H9 (cell line): ENCODE measurements at regions not wholly inside any gene's neighbourhood (a gene's known extent, or its start where the extent isn't known, plus 50 kb on each side); places are given as distances from the start of the nearest gene placed in this dataset.

Experiments
- DNase-seq: peaks from one replicate; pipeline ENCODE4 v3.0.0-alpha.2; 2017
- H2AFZ ChIP-seq: one replicate; pipeline ENCODE4 v1.6.1; 2013; ENCODE audit warnings: mild to moderate bottlenecking, low read length, control low read depth, moderate library complexity
- H2AK5ac ChIP-seq: 2 replicates; pipeline ENCODE4 v1.6.1; 2013; ENCODE audit warnings: low read length, control low read depth, mixed read lengths; ENCODE audit not compliant: insufficient read length
- H2BK120ac ChIP-seq: one replicate; pipeline ENCODE4 v1.6.1; 2013; ENCODE audit warnings: low read depth, mild to moderate bottlenecking, low read length, control low read depth, inconsistent platforms; ENCODE audit not compliant: poor library complexity, severe bottlenecking
- H2BK12ac ChIP-seq: 2 replicates; pipeline ENCODE4 v1.6.1; 2013; ENCODE audit warnings: low read length, control low read depth, mixed read lengths, low read depth; ENCODE audit not compliant: insufficient read length
- H2BK15ac ChIP-seq: 2 replicates; pipeline ENCODE4 v1.6.1; 2013; ENCODE audit warnings: low read depth, low read length, control low read depth
- H2BK20ac ChIP-seq: one replicate; pipeline ENCODE4 v1.6.1; 2013; ENCODE audit warnings: low read depth, mild to moderate bottlenecking, low read length, control low read depth, inconsistent platforms; ENCODE audit not compliant: poor library complexity, severe bottlenecking
- H2BK5ac ChIP-seq: 2 replicates; pipeline ENCODE4 v1.6.1; 2013; ENCODE audit warnings: low read length, control low read depth, mixed read lengths; ENCODE audit not compliant: insufficient read length
- H3K14ac ChIP-seq: 2 replicates; pipeline ENCODE4 v1.6.1; 2013; ENCODE audit warnings: low read length, control low read depth; ENCODE audit not compliant: insufficient read depth
- H3K18ac ChIP-seq: 2 replicates; pipeline ENCODE4 v1.6.1; 2013; ENCODE audit warnings: low read depth, mild to moderate bottlenecking, mixed read lengths, low read length, control low read depth; ENCODE audit not compliant: insufficient read length
- H3K23ac ChIP-seq: 2 replicates; pipeline ENCODE4 v1.6.1; 2013; ENCODE audit warnings: low read length, control low read depth, mixed read lengths, low read depth; ENCODE audit not compliant: insufficient read length
- H3K23me2 ChIP-seq: 2 replicates; pipeline ENCODE4 v1.6.1; 2013; ENCODE audit warnings: low read depth, mild to moderate bottlenecking, mixed read lengths, low read length, control low read depth; ENCODE audit not compliant: insufficient read length, poor library complexity, severe bottlenecking
- H3K27ac ChIP-seq: 2 replicates; pipeline ENCODE4 v1.5.1; 2013; ENCODE audit warnings: low read length, control low read depth, mixed read lengths, low read depth; ENCODE audit not compliant: insufficient read length
- H3K27me3 ChIP-seq: 2 replicates; pipeline ENCODE4 v1.6.1; 2013; ENCODE audit warnings: low read length, control low read depth, inconsistent platforms; ENCODE audit not compliant: insufficient read depth
- H3K4ac ChIP-seq: 2 replicates; pipeline ENCODE4 v1.6.1; 2013; ENCODE audit warnings: low read depth, mild to moderate bottlenecking, control low read depth, inconsistent platforms, low read length, moderate library complexity
- H3K4me1 ChIP-seq: 2 replicates; pipeline ENCODE4 v1.6.1; 2013; ENCODE audit warnings: low read length, control low read depth, inconsistent platforms; ENCODE audit not compliant: insufficient read depth
- H3K4me2 ChIP-seq: 2 replicates; pipeline ENCODE4 v1.6.1; 2013; ENCODE audit warnings: low read length, control low read depth, mixed read lengths; ENCODE audit not compliant: insufficient read length, insufficient read depth
- H3K56ac ChIP-seq: 2 replicates; pipeline ENCODE4 v1.6.1; 2013; ENCODE audit warnings: low read depth, mild to moderate bottlenecking, mixed read lengths, low read length, control low read depth; ENCODE audit not compliant: insufficient read length
- H3K79me1 ChIP-seq: 2 replicates; pipeline ENCODE4 v1.6.1; 2013; ENCODE audit warnings: low read depth, mild to moderate bottlenecking, moderate library complexity, low read length, control low read depth, inconsistent platforms; ENCODE audit not compliant: insufficient read depth, poor library complexity, severe bottlenecking
- H3K79me2 ChIP-seq: 2 replicates; pipeline ENCODE4 v1.6.1; 2013; ENCODE audit warnings: low read length, control low read depth, inconsistent platforms; ENCODE audit not compliant: insufficient read depth
- H3K9ac ChIP-seq: 2 replicates; pipeline ENCODE4 v1.6.1; 2013; ENCODE audit warnings: low read length, control low read depth, mixed read lengths; ENCODE audit not compliant: insufficient read length; ENCODE audit errors: extremely low read depth
- H3K9me3 ChIP-seq: one replicate; pipeline ENCODE4 v1.6.1; 2013; ENCODE audit warnings: low read depth, low read length, inconsistent platforms; ENCODE audit not compliant: control insufficient read depth
- H3T11ph ChIP-seq: one replicate; pipeline ENCODE4 v1.6.1; 2013; ENCODE audit warnings: mild to moderate bottlenecking, low read length, control low read depth, inconsistent platforms
- H4K20me1 ChIP-seq: one replicate; pipeline ENCODE4 v1.6.1; 2013; ENCODE audit not compliant: control insufficient read depth, insufficient read length, insufficient read depth
- H4K5ac ChIP-seq: 2 replicates; pipeline ENCODE4 v1.6.1; 2013; ENCODE audit warnings: low read depth, mild to moderate bottlenecking, mixed read lengths, low read length, control low read depth; ENCODE audit not compliant: insufficient read length
- H4K8ac ChIP-seq: replicated peaks from 2 replicates; pipeline ENCODE4 v1.6.1; 2013; ENCODE audit warnings: low read length, control low read depth, mixed read lengths, low read depth; ENCODE audit not compliant: insufficient read length
- H4K91ac ChIP-seq: 2 replicates; pipeline ENCODE4 v1.6.1; 2013; ENCODE audit warnings: low read depth, mild to moderate bottlenecking, moderate library complexity, mixed read lengths, low read length, control low read depth; ENCODE audit not compliant: insufficient read length
- H3K27ac Mint-ChIP-seq, 3 experiments: 2 replicates in 2 of 3; 3 replicates in 1 of 3; pipeline ENCODE4 v1.8.0; 2020 to 2021; ENCODE audit warnings: mixed read lengths in 3 of 3, mild to moderate bottlenecking in 1 of 3, moderate library complexity in 1 of 3
- H3K27me3 Mint-ChIP-seq: 2 replicates; pipeline ENCODE4 v1.8.0; 2021; ENCODE audit warnings: low read depth, mild to moderate bottlenecking, moderate library complexity, mixed read lengths
- H3K36me3 Mint-ChIP-seq, 3 experiments: 2 replicates in 2 of 3; 3 replicates in 1 of 3; pipeline ENCODE4 v1.8.0; 2020 to 2021; ENCODE audit warnings: low read depth in 3 of 3, mixed read lengths in 3 of 3; ENCODE audit not compliant: insufficient read depth in 1 of 3
- H3K4me1 Mint-ChIP-seq, 2 experiments: 2 replicates each; pipeline ENCODE4 v1.8.0; 2020; ENCODE audit warnings: mixed read lengths in 2 of 2
- H3K4me3 Mint-ChIP-seq, 2 experiments: 2 replicates in 1 of 2; 3 replicates in 1 of 2; pipeline ENCODE4 v1.8.0; 2020 to 2021; ENCODE audit warnings: mild to moderate bottlenecking in 2 of 2, mixed read lengths in 2 of 2, moderate library complexity in 1 of 2
- H3K9me3 Mint-ChIP-seq, 2 experiments: 2 replicates in 1 of 2; 3 replicates in 1 of 2; pipeline ENCODE4 v1.8.0; 2020; ENCODE audit warnings: mild to moderate bottlenecking in 2 of 2, mixed read lengths in 2 of 2, moderate library complexity in 1 of 2
- WGBS: extraction: QIAGEN DNeasy Blood & Tissue Kit; methylation state at CpG from one replicate; pipeline ENCODE4 v1.1.7; 2013; ENCODE audit warnings: missing lambda C conversion rate, low lambda C conversion rate, mixed read lengths; ENCODE audit not compliant: insufficient read length; ENCODE audit errors: extremely low coverage; 5-methylcytosine and 5-hydroxymethylcytosine counted together
- TF ChIP-seq, protein P1 (sequence below): fragments of 200-600 bp; sonication (generic); conservative IDR thresholded peaks from 3 replicates; pipeline ENCODE4 v1.8.0; 2021; ENCODE audit warnings: antibody characterized with exemption, mild to moderate bottlenecking

DNA sequence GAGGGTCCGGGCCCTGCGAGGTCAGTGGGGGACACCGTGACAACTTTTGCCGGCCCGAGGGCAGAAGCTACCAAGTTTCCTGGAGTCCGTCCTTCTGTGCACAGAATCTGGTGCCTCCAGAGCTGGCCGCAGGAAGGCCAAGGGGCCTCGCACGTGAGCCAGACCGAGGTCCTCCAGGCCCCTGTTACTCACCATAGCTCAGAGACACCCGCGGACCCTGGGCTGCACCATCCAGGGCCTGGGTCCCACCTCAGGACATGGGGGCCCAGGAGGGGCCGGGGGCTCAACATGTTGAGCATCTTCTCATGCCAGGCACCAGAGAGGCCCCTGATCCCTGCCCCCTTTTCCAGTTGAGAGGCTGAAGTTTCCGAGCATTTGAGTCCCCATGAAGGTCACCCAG is 87.9 kb downstream of the HMX1 start:
- H3K23me2 ChIP-seq: no peaks in the 10 kb centered on the region
- H4K91ac ChIP-seq: no peak overlapping the region
- H3K27ac ChIP-seq: no peak overlapping the region
- DNase-seq: no peak
- no peaks in the 10 kb centered on the region for H4K20me1 ChIP-seq
- H3K14ac ChIP-seq: no peak overlapping the region
- no peaks in the 10 kb centered on the region for H3K36me3 Mint-ChIP-seq
- no peaks in the 10 kb centered on the region for H3K9me3 Mint-ChIP-seq
- TF ChIP-seq, protein P1, sequence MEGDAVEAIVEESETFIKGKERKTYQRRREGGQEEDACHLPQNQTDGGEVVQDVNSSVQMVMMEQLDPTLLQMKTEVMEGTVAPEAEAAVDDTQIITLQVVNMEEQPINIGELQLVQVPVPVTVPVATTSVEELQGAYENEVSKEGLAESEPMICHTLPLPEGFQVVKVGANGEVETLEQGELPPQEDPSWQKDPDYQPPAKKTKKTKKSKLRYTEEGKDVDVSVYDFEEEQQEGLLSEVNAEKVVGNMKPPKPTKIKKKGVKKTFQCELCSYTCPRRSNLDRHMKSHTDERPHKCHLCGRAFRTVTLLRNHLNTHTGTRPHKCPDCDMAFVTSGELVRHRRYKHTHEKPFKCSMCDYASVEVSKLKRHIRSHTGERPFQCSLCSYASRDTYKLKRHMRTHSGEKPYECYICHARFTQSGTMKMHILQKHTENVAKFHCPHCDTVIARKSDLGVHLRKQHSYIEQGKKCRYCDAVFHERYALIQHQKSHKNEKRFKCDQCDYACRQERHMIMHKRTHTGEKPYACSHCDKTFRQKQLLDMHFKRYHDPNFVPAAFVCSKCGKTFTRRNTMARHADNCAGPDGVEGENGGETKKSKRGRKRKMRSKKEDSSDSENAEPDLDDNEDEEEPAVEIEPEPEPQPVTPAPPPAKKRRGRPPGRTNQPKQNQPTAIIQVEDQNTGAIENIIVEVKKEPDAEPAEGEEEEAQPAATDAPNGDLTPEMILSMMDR: no peak
- no peak overlapping the region for H2AFZ ChIP-seq
- H4K8ac ChIP-seq: no peak overlapping the region
- H2BK15ac ChIP-seq: no peak overlapping the region
- no peak overlapping the region for H3K56ac ChIP-seq
- H3K4me2 ChIP-seq: no peak overlapping the region
- peaks cover 2% of the 10 kb centered on the region; the same call in 1 of the 2 replicates for H3K27me3 Mint-ChIP-seq
- no CpG with 5 or more reads among the region's 14 CpGs for WGBS
- no peak overlapping the region for H2BK20ac ChIP-seq
- H3K4me1 ChIP-seq: no peaks in the 10 kb centered on the region
- H2BK5ac ChIP-seq: no peak overlapping the region
- H3K27ac Mint-ChIP-seq: no peak overlapping the region; a peak in 1 of 7 replicates
- H3K9me3 ChIP-seq: no peaks in the 10 kb centered on the region
- H3K18ac ChIP-seq: no peak overlapping the region
- H2AK5ac ChIP-seq: no peak overlapping the region
- no peak overlapping the region for H3K9ac ChIP-seq
- no peaks in the 10 kb centered on the region for H3K4me1 Mint-ChIP-seq
- H3K27me3 ChIP-seq: no peaks in the 10 kb centered on the region
- no peak overlapping the region for H3K23ac ChIP-seq
- no peak overlapping the region for H3T11ph ChIP-seq
- no peak overlapping the region for H3K4ac ChIP-seq
- H3K79me1 ChIP-seq: no peaks in the 10 kb centered on the region
- H3K79me2 ChIP-seq: no peaks in the 10 kb centered on the region
- no peak overlapping the region for H2BK120ac ChIP-seq
- H4K5ac ChIP-seq: no peak overlapping the region
- H2BK12ac ChIP-seq: no peak overlapping the region
- H3K4me3 Mint-ChIP-seq: no peak overlapping the region
